ENCODE measurements at regions not wholly inside any gene's neighbourhood (a gene's known extent, or its start where the extent isn't known, plus 50 kb on each side); places are given as distances from the start of the nearest gene placed in this dataset.
"Not testable (repeated sequence)": the region's sequence is repeated elsewhere in the genome, so short reads cannot be mapped to it uniquely, and the experiment has no call there.

DNA sequence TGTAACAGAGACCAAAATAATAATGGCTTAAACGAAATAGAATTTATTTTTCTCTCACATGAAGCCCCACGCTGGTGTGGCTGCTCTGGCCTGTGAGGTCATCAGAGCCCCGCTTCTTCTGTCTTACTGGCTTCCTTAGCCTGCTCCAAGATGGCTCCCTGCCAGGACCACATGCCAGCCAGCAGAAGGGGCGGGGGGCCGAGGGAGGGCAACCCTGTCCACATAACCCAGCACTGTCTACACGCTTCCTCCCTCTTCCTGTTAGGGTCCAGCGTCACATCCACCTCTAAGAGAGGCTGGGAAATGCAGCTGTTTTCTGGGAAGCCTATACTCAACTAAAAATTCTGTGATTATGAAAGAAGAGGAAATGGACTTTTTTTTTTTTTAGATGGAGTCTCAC, 107.9 kb upstream of the DLG1 start:
- DNase-seq (ENCODE audit: low spot score) = no peak

- DNase-seq (ENCODE audit: low spot score) = no peak
These were observed 106.3 kb upstream of the DLG1 start for GRCh38 chr3:197404754-197405153.

- DNase-seq (ENCODE audit: low spot score) = no peak
These were observed 105.6 kb upstream of the DLG1 start for GRCh38 chr3:197404030-197404429.

DNA sequence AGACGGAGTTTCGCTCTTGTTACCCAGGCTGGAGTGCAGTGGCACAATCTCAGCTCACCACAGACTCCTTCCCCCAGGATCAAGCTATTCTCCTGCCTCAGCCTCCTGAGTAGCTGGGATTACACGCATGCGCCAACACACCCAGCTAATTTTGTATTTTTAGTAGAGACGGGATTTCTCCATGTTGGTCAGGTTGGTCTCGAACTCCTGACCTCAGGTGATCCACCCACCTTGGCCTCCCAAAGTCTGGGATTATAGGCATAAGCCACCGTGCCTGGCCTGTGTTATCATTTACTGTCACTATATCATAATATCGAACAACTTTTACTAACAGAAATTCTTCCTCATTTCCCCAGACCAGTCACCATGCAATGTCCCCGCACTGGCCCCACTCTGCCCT, 104.0 kb upstream of the DLG1 start:
- DNase-seq (ENCODE audit: low spot score) = not testable (repeated sequence)

DNA sequence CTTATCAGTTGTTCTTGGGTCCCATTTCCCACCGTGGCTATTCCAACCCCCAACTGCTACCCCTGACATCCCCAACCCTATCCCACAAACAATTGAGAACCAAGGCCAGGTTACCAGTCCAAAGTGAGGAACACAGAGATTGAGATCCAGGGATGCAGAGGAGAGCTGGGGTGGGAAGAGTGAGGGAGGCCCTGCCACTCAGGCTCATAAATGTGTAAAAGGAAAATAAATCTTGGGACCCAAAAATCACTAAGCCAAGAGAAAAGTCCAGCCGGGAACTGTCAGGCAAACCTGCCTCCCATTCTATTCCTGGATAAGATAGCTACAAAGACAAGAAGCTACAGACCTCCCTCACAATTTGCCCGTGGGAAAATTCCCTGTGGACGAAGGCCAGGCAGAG, 101.1 kb upstream of the DLG1 start:
- DNase-seq (ENCODE audit: low spot score) = peak; percentile 0

DNA sequence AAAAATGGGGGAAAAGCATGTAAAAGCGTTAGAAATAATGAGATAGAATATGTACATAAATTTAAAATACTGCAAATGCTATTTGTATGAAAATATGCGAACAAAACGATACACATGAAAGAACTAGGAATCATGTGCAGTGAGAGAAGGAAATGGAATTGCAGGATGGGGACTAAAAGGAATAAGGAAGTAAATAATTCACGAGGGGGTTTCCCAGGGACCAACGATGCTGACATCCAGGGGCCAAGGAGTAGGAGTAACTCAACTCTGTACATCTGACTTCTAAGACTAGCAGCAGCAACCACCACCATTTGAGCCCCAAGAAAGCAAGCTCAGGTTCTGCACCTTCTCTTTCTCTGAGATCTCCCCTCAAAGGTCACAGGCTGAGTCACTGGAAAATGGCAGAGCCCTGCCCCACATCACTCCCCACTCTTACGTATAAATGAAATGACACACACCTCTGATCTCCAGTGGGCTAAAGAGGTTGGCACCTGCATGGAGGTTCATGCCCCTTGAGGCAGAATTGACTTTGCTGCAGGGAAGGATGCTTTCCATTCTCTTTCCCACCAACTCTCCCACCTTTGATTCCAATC, 100.0 kb upstream of the DLG1 start:
- DNase-seq (ENCODE audit: low spot score) = peak; percentile 21

DNA sequence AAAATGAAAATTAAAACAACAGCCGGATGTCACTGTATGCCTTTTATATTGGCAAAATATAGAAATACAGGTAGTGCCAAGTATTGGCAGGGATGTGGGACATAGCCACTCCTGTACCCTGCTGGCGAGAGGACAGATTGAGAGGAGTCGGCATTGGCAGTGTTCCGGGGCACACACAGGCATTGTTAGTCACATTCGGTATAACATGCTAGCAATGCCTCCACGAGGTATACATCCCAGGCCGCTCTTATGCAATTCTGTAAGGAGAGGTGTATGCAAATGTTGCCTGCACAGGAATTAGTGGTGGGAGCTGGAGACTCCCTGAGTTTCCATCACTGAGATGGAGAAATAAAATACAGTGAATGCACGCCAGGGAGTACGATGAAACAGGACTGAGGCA, 99.4 kb upstream of the DLG1 start:
- peak; percentile 6 for DNase-seq (ENCODE audit: low spot score)

DNA sequence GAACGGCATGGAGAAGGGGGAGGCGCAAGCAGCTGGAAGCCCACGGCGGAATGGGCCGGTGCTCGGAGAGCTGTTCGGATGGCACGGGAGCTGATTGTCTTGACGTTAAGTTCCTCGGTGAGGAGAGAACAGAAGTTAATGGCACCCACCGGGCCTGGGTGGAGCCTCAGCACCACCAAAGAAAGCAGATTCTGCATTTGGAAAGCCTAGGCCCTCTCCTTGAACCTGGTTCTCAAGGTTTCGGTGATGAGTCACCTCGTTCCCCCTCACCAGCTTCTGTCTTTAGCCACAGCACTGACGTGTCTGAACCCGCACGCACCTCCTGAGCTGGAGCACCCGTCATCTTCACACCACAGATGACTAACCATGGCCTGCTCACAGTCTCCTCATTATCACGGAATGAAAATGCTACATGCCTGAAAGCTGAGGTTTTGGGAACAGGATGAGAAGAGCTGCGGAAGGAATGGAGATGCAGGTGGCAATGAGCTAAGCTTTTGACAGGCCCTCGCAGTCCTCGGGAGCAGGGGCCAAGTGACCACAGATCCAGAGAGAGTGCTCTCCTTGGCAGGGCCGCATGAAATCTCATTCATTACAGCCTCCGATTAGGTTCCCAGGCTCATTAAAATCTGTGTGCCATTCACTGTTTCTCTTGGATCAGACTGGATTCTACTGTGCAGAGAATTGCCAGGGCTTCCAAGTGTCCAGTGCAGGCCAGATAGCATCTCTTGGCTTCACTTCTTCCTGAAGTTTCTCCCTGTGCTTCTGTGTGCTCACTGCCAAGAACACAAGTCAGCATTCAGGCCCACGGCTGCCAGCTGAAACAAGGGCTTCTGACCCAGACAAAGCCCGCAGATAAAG, 96.3 kb upstream of the DLG1 start:
- peak; percentile 0 for DNase-seq (ENCODE audit: low spot score)

DNA sequence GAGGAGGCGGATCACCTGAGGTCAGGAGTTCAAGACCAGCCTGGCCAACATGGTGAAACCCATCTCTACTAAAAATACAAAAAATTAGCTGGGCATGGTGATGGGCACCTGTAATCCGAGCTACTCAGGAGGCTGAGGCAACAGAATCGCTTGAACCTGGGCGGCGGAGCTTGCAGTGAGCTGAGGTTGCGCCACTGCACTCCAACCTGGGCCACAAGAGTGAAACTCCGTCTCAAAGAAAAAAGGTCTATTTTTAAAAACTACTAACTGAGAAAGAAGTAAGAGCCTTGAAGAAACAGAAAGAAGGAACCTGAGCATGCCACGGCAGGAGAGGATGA, 95.7 kb upstream of the DLG1 start:
- not testable (repeated sequence) for DNase-seq (ENCODE audit: low spot score)

DNA sequence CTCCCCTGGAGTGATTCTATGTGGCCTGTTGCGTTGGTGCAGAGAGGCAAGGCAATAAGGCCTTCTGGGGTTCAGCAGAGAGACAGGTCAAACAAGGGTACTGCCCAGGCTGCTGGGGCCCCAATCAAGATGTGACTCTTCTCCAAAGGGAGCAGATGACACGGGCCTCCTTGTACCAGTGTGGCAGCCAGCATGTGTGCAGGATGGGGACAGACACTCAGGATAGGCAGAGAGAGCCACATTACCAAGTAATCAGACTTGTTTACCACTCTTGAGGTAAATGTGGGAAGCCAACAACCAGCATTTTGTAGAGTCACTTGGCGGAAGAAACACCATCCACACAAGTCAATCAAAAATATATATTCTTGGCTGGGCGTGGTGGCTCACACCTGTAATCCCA, 95.3 kb upstream of the DLG1 start:
- no peak for DNase-seq (ENCODE audit: low spot score)

- no peak for DNase-seq (ENCODE audit: low spot score)
These were observed 94.5 kb upstream of the DLG1 start for GRCh38 chr3:197392961-197393360.

DNA sequence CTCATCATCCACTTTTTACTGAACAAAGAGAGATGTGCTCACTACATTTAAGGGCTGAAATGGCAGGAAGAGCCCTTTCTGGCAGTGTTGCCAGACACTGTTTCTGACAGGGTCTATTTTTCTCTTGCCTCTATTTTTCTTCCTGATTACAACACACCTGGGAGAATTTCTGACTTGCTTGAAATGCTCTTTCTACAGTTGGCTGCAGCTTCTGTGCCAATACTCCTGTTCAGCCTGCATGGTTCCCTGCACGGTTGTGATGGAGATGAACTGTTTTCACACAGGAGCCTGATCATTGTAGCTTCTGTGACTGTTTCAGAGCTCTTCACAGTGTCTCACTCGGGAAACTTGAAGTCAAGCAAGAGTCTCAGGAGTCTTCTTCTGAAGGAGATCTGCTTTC, 83.0 kb upstream of the DLG1 start:
- DNase-seq (ENCODE audit: low spot score) = no peak

DNA sequence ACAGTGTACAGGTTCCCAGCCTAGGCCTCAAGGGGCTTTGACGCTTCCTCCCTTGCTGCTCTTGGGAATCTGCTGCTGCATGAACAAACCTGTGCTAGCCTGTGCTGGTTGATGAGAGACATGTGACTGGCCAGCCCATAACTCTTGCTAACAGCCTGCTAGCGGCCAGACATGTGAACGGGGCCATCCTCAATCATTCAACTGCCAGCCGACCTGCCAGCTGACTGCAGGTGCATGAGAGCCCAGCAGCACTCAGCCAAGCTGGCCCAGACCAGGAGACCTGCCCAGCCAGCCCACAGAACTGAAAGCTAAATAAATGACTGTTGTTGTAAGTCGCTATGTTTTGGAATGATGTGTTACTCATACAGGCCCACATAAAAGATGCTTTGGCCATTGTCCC, 82.4 kb upstream of the DLG1 start:
- peak; percentile 3 for DNase-seq (ENCODE audit: low spot score)

DNA sequence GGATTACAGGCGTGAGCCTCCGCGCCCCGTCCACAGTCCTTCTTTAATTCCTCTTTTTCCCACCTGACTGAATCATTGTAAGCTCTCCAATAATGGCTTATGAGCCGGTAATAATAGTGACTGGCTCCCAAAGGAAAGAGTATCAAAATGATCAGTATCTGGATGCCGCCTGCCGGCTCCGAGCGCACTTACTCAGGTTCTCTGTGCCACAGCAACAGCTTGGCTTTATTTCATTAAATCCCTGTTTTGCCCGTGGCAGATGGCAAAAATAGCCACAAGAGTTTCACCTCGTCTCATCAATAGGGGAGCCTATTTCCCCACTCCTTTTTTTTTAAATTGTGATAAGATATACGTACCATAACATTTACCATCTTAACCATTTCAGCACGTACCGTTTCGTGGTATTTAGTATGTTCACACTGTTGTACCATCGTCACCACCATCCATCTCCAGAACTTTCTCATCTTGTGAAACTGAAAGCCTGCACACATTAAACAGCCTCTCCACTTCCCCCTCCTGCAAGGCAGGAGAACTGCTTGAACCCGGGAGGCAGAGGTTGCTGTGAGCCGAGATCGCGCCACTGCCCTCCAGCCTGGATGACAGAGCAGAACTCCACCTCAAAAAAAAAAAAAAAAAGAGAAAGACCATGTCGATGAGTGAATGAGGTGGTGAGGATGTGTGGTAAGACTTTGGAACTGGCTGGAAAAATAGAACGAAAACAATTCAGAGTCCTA, 80.7 kb upstream of the DLG1 start:
- peak; percentile 0 for DNase-seq (ENCODE audit: low spot score)

- peak; percentile 0 for DNase-seq (ENCODE audit: low spot score)
These were observed 78.5 kb upstream of the DLG1 start for GRCh38 chr3:197376735-197377555.

DNA sequence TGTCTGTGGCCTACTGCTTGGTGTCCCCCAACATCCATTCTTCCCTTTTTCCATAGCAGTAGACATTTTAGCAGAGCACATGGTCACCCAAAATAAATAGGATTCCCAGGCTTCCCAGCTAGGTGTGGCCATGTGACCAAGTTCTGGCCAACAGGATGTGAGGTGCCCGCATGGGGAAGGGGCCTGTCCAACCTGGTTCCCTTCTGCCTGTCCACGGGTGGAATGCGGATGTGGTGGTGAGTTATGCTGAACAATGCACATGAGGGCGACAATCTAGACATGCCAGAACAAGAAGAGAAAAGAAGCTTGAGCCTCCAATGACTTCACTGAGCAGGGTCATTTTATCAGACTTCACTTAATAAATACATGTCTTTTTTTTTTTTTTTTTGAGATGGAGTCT, 77.6 kb upstream of the DLG1 start:
- no peak for DNase-seq (ENCODE audit: low spot score)

- DNase-seq (ENCODE audit: low spot score) = no peak
These were observed 76.6 kb upstream of the DLG1 start for GRCh38 chr3:197375001-197375441.

DNA sequence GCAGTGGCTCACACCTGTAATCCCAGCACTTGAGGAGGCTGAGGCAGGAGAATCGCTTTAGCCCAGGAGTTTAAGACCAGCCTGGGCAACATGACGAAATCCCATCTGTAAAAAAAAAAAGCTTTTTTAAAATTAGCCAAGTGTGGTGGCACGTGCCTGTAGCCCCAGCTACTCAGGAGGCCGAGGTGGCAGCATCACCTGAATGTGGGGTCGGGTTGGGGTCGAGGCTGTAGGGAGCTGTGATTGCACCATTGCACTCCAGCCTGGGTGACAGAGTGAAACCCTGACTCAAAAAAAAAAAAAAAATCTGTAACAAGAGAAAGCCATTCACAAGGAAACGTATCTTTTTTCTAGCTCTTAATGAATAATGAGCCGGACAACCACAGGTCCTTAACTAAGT, 74.7 kb upstream of the DLG1 start:
- DNase-seq (ENCODE audit: low spot score) = no peak

GRCh38 chr3:197372047-197372661, 73.7 kb upstream of the DLG1 start:
- DNase-seq (ENCODE audit: low spot score) = no peak

GRCh38 chr3:197371591-197372046, 73.2 kb upstream of the DLG1 start:
- no peak for DNase-seq (ENCODE audit: low spot score)

DNA sequence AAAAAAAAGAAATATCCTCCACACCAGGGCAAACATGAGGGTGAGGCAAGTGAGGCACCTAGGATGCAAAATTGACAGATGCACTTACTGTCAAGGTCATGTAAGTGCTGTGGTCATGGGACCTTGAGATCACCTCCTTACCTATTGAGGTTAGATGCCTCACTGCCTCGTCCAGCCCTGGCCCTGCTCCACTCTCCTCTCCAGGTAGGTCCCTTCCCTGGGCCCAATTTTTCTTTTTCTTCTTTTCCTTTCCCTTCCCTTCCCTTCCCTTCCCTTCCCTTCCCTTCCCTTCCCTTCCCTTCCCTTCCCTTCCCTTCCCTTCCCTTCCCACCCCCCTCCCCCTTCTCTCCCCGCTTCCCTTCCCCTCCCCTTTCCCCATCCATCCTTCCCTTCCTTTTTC, 71.1 kb upstream of the DLG1 start:
- DNase-seq (ENCODE audit: low spot score) = no peak

DNA sequence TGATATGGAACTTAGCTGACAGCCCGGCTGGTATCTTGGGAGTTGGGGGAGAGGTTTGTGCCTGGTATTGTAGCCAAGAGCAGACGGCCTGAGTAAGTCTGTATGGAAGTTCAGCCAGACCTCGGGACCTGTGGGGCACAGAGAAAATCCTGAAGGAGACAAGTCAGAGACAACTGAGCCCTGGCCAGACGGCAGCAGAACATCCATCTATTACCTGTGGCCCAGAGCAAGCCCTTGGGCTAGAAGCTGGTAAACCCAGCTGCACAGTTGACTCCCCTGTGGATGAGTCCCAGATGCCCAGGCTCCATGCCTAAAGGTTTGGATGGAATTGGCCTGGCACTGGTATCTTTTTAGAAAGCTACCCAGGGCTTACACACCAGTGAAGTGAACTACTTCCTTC, 70.4 kb upstream of the DLG1 start:
- DNase-seq (ENCODE audit: low spot score) = no peak

Measured in HuH-7 (cell line).